Glomerular visceral epithelial cell (primary cell): ENCODE measurements at regions not wholly inside any gene's neighbourhood (a gene's known extent, or its start where the extent isn't known, plus 50 kb on each side); places are given as distances from the start of the nearest gene placed in this dataset.
A peak's percentile ranks its signal among the peaks of the same experiment; 100 is the strongest.

ENCODE experiments used
- DNase-seq: peaks from one replicate; pipeline ENCODE4 v3.0.0-alpha.2; 2016; ENCODE audit errors: extremely low spot score

GRCh38 chr21:27260728-27261127 is 293.8 kb upstream of the ADAMTS5 start:
- no peak for DNase-seq

- DNase-seq: no peak
These were observed 292.0 kb upstream of the ADAMTS5 start for GRCh38 chr21:27258742-27259448.

- no peak for DNase-seq
These were observed 291.1 kb upstream of the ADAMTS5 start for GRCh38 chr21:27257908-27258556.

GRCh38 chr21:27257226-27257625 is 290.3 kb upstream of the ADAMTS5 start:
- no peak for DNase-seq

- no peak for DNase-seq
These were observed 284.9 kb upstream of the ADAMTS5 start for GRCh38 chr21:27251752-27252151.

GRCh38 chr21:27250366-27250765 is 283.5 kb upstream of the ADAMTS5 start:
- no peak for DNase-seq

GRCh38 chr21:27248814-27249213 is 281.9 kb upstream of the ADAMTS5 start:
- DNase-seq: no peak

- peak; percentile 66 for DNase-seq
These were observed 279.9 kb upstream of the ADAMTS5 start for GRCh38 chr21:27246741-27247140.

- no peak for DNase-seq
These were observed 277.9 kb upstream of the ADAMTS5 start for GRCh38 chr21:27244776-27245175.

GRCh38 chr21:27244352-27244751 is 277.5 kb upstream of the ADAMTS5 start:
- no peak for DNase-seq

GRCh38 chr21:27240839-27241238 is 274.0 kb upstream of the ADAMTS5 start:
- no peak for DNase-seq

- DNase-seq: no peak
These were observed 266.7 kb upstream of the ADAMTS5 start for GRCh38 chr21:27233514-27234115.

GRCh38 chr21:27225940-27226339 is 259.1 kb upstream of the ADAMTS5 start:
- no peak for DNase-seq

- DNase-seq: no peak
These were observed 258.3 kb upstream of the ADAMTS5 start for GRCh38 chr21:27225151-27225550.

GRCh38 chr21:27224169-27224568 is 257.3 kb upstream of the ADAMTS5 start:
- DNase-seq: no peak

GRCh38 chr21:27221077-27221476 is 254.2 kb upstream of the ADAMTS5 start:
- DNase-seq: no peak

- DNase-seq: no peak
These were observed 253.5 kb upstream of the ADAMTS5 start for GRCh38 chr21:27220416-27220815.

GRCh38 chr21:27219068-27219467 is 252.2 kb upstream of the ADAMTS5 start:
- DNase-seq: no peak

- peak; percentile 22 for DNase-seq
These were observed 246.4 kb upstream of the ADAMTS5 start for GRCh38 chr21:27213303-27213702.

GRCh38 chr21:27212441-27212840 is 245.6 kb upstream of the ADAMTS5 start:
- DNase-seq: no peak

GRCh38 chr21:27209546-27209945 is 242.7 kb upstream of the ADAMTS5 start:
- no peak for DNase-seq

- DNase-seq: peak; percentile 66
These were observed 239.6 kb upstream of the ADAMTS5 start for GRCh38 chr21:27206368-27206982.

GRCh38 chr21:27202301-27202700 is 235.4 kb upstream of the ADAMTS5 start:
- DNase-seq: no peak
